ENCODE measurements at regions not wholly inside any gene's neighbourhood (a gene's known extent, or its start where the extent isn't known, plus 50 kb on each side); places are given as distances from the start of the nearest gene placed in this dataset.
A peak's percentile ranks its signal among the peaks of the same experiment; 100 is the strongest.

GRCh38 chr2:167333245-167333644 lies 445.0 kb downstream of the XIRP2 start:
- TF ChIP-seq CEBPB (IDR thresholded peaks at IDR 0.05; ENCODE audit: low read depth, low read length) (no peak), RXRA (IDR thresholded peaks at IDR 0.05; ENCODE audit: insufficient read depth, low read depth, low read length) (no peak), GABPA (IDR thresholded peaks at IDR 0.05; ENCODE audit: borderline replicate concordance, insufficient read depth, low read length) (no peak), JUND (IDR thresholded peaks at IDR 0.05; ENCODE audit: low read length) (no peak), CREB1 (IDR thresholded peaks at IDR 0.05) (no peak), RAD21 (IDR thresholded peaks at IDR 0.05 in 1 of 2, conservative IDR thresholded peaks at IDR 0.05 in 1 of 2; ENCODE audit: low read depth in 2 of 2, low read length in 2 of 2) (peak; percentile 28 to 43; a peak in 2 of 4 replicates), FOSL1 (IDR thresholded peaks at IDR 0.05; ENCODE audit: insufficient read depth, low read depth, low read length) (no peak), CTBP2 (IDR thresholded peaks at IDR 0.05; ENCODE audit: borderline replicate concordance, insufficient read depth, insufficient read length, low read length) (no peak), TCF12 (IDR thresholded peaks at IDR 0.05; ENCODE audit: low read depth, low read length) (no peak)
- TF ChIP-seq, protein P1, sequence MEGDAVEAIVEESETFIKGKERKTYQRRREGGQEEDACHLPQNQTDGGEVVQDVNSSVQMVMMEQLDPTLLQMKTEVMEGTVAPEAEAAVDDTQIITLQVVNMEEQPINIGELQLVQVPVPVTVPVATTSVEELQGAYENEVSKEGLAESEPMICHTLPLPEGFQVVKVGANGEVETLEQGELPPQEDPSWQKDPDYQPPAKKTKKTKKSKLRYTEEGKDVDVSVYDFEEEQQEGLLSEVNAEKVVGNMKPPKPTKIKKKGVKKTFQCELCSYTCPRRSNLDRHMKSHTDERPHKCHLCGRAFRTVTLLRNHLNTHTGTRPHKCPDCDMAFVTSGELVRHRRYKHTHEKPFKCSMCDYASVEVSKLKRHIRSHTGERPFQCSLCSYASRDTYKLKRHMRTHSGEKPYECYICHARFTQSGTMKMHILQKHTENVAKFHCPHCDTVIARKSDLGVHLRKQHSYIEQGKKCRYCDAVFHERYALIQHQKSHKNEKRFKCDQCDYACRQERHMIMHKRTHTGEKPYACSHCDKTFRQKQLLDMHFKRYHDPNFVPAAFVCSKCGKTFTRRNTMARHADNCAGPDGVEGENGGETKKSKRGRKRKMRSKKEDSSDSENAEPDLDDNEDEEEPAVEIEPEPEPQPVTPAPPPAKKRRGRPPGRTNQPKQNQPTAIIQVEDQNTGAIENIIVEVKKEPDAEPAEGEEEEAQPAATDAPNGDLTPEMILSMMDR (IDR thresholded peaks at IDR 0.05; ENCODE audit: control extremely low read depth in 1 of 3, insufficient read depth in 1 of 3, low read depth in 1 of 3, low read length in 3 of 3): peak in 2 of 3 experiments; percentile 7 to 57; a peak in 1 of 4 replicates
- DNase-seq (ENCODE audit: low read depth in 1 of 2, low spot score in 2 of 2) (no peak), FAIRE-seq (peak; percentile 81)
- H3K18ac ChIP-seq (ENCODE audit: extremely low read depth, low read length): 0 out of 2 replicates have a peak overlapping the region, but pooled peaks have one; percentile 6
- no peaks in the 10 kb centered on the region for H3K9me3 ChIP-seq (ENCODE audit: insufficient read depth in 2 of 2, low read depth in 1 of 2, low read length in 1 of 2)
- no peak overlapping the region; the same call in 1 of the 2 replicates for H2AK5ac ChIP-seq (ENCODE audit: low read depth, low read length)
- H3K4ac ChIP-seq (replicated peaks; ENCODE audit: insufficient read length, low read depth, low read length): no peak overlapping the region
- peaks cover 7% of the 10 kb centered on the region for H3K23me2 ChIP-seq (ENCODE audit: low read depth, low read length)
- H3K4me3 ChIP-seq (ENCODE audit: extremely low read depth in 1 of 4, insufficient read depth in 2 of 4, low read depth in 3 of 4, low read length in 4 of 4): no peak overlapping the region
- peak overlapping the region; percentile 84 for H2BK20ac ChIP-seq (ENCODE audit: low read length)
- H3K4me1 ChIP-seq (replicated peaks in 1 of 4; ENCODE audit: control insufficient read depth in 3 of 4, insufficient read depth in 4 of 4, low read length in 3 of 4): peaks cover 13 to 34% (median 31%) of the 10 kb centered on the region in 4 experiments
- H4K5ac ChIP-seq (ENCODE audit: insufficient read length, low read depth, low read length): no peak overlapping the region
- peaks cover 7 to 95% of the 10 kb centered on the region in 2 experiments for H3K79me2 ChIP-seq (ENCODE audit: control insufficient read depth in 1 of 2, insufficient read depth in 2 of 2, low read length in 2 of 2)
- peak overlapping the region; percentile 87 for H4K91ac ChIP-seq (replicated peaks; ENCODE audit: insufficient read length, low read length)
- H3K14ac ChIP-seq (ENCODE audit: insufficient read length): no peak overlapping the region
- no peak overlapping the region for H3K56ac ChIP-seq (replicated peaks; ENCODE audit: insufficient read length, low read depth, low read length)
- no peak overlapping the region for H3K23ac ChIP-seq (ENCODE audit: insufficient read length)
- WGBS, 2 experiments (ENCODE audit: extremely low coverage in 1 of 2, insufficient coverage in 1 of 2, insufficient read length in 1 of 2, insufficient replicate concordance in 2 of 2, low coverage in 1 of 2, low lambda C conversion rate in 2 of 2, missing lambda C conversion rate in 1 of 2): 76% methylated on average over 3 of the region's 3 CpGs; no CpG with 5 or more reads in 1 of the 2 experiments
- peaks cover 6% of the 10 kb centered on the region for H3K79me1 ChIP-seq (ENCODE audit: low read depth, low read length)
- CTCF ChIA-PET (ENCODE audit: partially characterized antibody): interaction anchor here (0.6 to 2.3 kb wide), 11 partner anchors 10 to 786 kb away, joined by 3 to 13 read pairs (median 5); no protein-coding TSS in a partner anchor
- H2BK120ac ChIP-seq (replicated peaks; ENCODE audit: low read depth, low read length): peak overlapping the region; percentile 75
- H3K36me3 ChIP-seq (ENCODE audit: control insufficient read depth in 2 of 4, insufficient read depth in 4 of 4, low read length in 3 of 4): no peaks in the 10 kb centered on the region
- peaks cover 0 to 8% of the 10 kb centered on the region in 2 experiments for H4K20me1 ChIP-seq (replicated peaks in 1 of 2; ENCODE audit: control insufficient read depth in 1 of 2, insufficient read depth in 2 of 2, low read length in 2 of 2)
- H3K4me2 ChIP-seq (ENCODE audit: insufficient read depth in 1 of 2, low read depth in 2 of 2, low read length in 2 of 2): peak overlapping the region; percentile 19 to 66; a peak in 3 of 4 replicates
- no peak overlapping the region for H2AFZ ChIP-seq (ENCODE audit: low read length)
- H3K9ac ChIP-seq (replicated peaks in 1 of 4; ENCODE audit: extremely low read depth in 1 of 4, low read depth in 3 of 4, low read length in 3 of 4): no peak overlapping the region
- H2BK5ac ChIP-seq (ENCODE audit: low read depth, low read length): peak overlapping the region; percentile 60
- H2BK12ac ChIP-seq (ENCODE audit: low read depth, low read length): peak overlapping the region; percentile 95
- POLR2A ChIA-PET (ENCODE audit: partially characterized antibody): interaction anchor here (0.9 to 1.5 kb wide), 3 partner anchors 20 to 39 kb away, joined by 3 to 6 read pairs (median 3); partner anchors contain the start of gene B3GALT1
- no peak overlapping the region for H3K27ac ChIP-seq (ENCODE audit: low read depth, low read length)
- no peak overlapping the region for H2BK15ac ChIP-seq (ENCODE audit: low read length)
- H3K27me3 ChIP-seq (replicated peaks in 1 of 4; ENCODE audit: control insufficient read depth in 3 of 4, extremely low read depth in 1 of 4, insufficient read depth in 3 of 4, low read length in 3 of 4): peaks cover 0 to 1% (median 0%) of the 10 kb centered on the region in 4 experiments; a peak in 1 of 7 replicates
- no peak overlapping the region for H4K8ac ChIP-seq (ENCODE audit: extremely low read depth, insufficient read depth, low read length)
